ENCODE measurements at regions not wholly inside any gene's neighbourhood (a gene's known extent, or its start where the extent isn't known, plus 50 kb on each side); places are given as distances from the start of the nearest gene placed in this dataset.
A peak's percentile ranks its signal among the peaks of the same experiment; 100 is the strongest.

GRCh38 chr10:131660427-131660826, 240.4 kb upstream of the PPP2R2D start:
- Histone ChIP-seq H3K36me3 (ENCODE audit: control insufficient read depth, insufficient read depth, low read length) (no peaks in the 10 kb centered on the region), H3K9me3 (ENCODE audit: control insufficient read depth, insufficient read depth, low read length) (peaks cover 7% of the 10 kb centered on the region), H3K27me3 (ENCODE audit: control insufficient read depth, insufficient read depth, low read length) (no peaks in the 10 kb centered on the region), H3K27ac (ENCODE audit: low read depth, low read length) (no peak overlapping the region), H3K4me1 (ENCODE audit: control insufficient read depth, insufficient read depth, low read length) (peaks cover under 1% of the 10 kb centered on the region), H3K4me3 (ENCODE audit: low read depth, low read length) (no peak overlapping the region)
- 98% methylated on average over 9 of the region's 9 CpGs for WGBS (ENCODE audit: insufficient coverage)
- no peak for DNase-seq (ENCODE audit: low read depth in 4 of 6, low spot score in 6 of 6)

- DNase-seq (ENCODE audit: low read depth in 4 of 6, low spot score in 6 of 6), result no peak
- H3K27me3 ChIP-seq (ENCODE audit: control insufficient read depth, insufficient read depth, low read length), result no peaks in the 10 kb centered on the region
- WGBS (ENCODE audit: insufficient coverage), result 75% methylated on average over 10 of the region's 10 CpGs
Observed at GRCh38 chr10:131662851-131663250, 238.0 kb upstream of the PPP2R2D start.

GRCh38 chr10:131663351-131663750, 237.5 kb upstream of the PPP2R2D start:
- Histone ChIP-seq H3K4me3 (ENCODE audit: low read depth, low read length) (no peak overlapping the region), H3K27ac (ENCODE audit: low read depth, low read length) (no peak overlapping the region), H3K9me3 (ENCODE audit: control insufficient read depth, insufficient read depth, low read length) (peaks cover 7% of the 10 kb centered on the region), H3K36me3 (ENCODE audit: control insufficient read depth, insufficient read depth, low read length) (no peaks in the 10 kb centered on the region), H3K27me3 (ENCODE audit: control insufficient read depth, insufficient read depth, low read length) (no peaks in the 10 kb centered on the region), H3K4me1 (ENCODE audit: control insufficient read depth, insufficient read depth, low read length) (no peaks in the 10 kb centered on the region)
- peak in 1 of 6 donors; percentile 57 for DNase-seq (ENCODE audit: low read depth in 4 of 6, low spot score in 6 of 6)
- WGBS (ENCODE audit: insufficient coverage), result 70% methylated on average over 4 of the region's 4 CpGs

More at GRCh38 chr10:131662851-131663250, 238.0 kb upstream of the PPP2R2D start:
- Histone ChIP-seq H3K36me3 (ENCODE audit: control insufficient read depth, insufficient read depth, low read length) (no peaks in the 10 kb centered on the region), H3K27ac (ENCODE audit: low read depth, low read length) (no peak overlapping the region), H3K4me3 (ENCODE audit: low read depth, low read length) (no peak overlapping the region), H3K4me1 (ENCODE audit: control insufficient read depth, insufficient read depth, low read length) (no peaks in the 10 kb centered on the region), H3K9me3 (ENCODE audit: control insufficient read depth, insufficient read depth, low read length) (peaks cover 7% of the 10 kb centered on the region)

- H3K27ac ChIP-seq (ENCODE audit: low read depth, low read length), result no peak overlapping the region
- H3K27me3 ChIP-seq (ENCODE audit: control insufficient read depth, insufficient read depth, low read length), result no peaks in the 10 kb centered on the region
- H3K36me3 ChIP-seq (ENCODE audit: control insufficient read depth, insufficient read depth, low read length), result no peaks in the 10 kb centered on the region
- no peaks in the 10 kb centered on the region for H3K4me1 ChIP-seq (ENCODE audit: control insufficient read depth, insufficient read depth, low read length)
- no peak overlapping the region for H3K4me3 ChIP-seq (ENCODE audit: low read depth, low read length)
- no peak for DNase-seq (ENCODE audit: low read depth in 4 of 6, low spot score in 6 of 6)
- peaks cover 2% of the 10 kb centered on the region for H3K9me3 ChIP-seq (ENCODE audit: control insufficient read depth, insufficient read depth, low read length)
- 100% methylated on average over 2 of the region's 3 CpGs for WGBS (ENCODE audit: insufficient coverage)
Observed at GRCh38 chr10:131666091-131666490, 234.7 kb upstream of the PPP2R2D start.

- WGBS (ENCODE audit: insufficient coverage), result 100% methylated on average over 3 of the region's 4 CpGs
- Histone ChIP-seq H3K4me3 (ENCODE audit: low read depth, low read length) (no peak overlapping the region), H3K27ac (ENCODE audit: low read depth, low read length) (no peak overlapping the region), H3K36me3 (ENCODE audit: control insufficient read depth, insufficient read depth, low read length) (no peaks in the 10 kb centered on the region), H3K9me3 (ENCODE audit: control insufficient read depth, insufficient read depth, low read length) (peaks cover 2% of the 10 kb centered on the region), H3K27me3 (ENCODE audit: control insufficient read depth, insufficient read depth, low read length) (no peaks in the 10 kb centered on the region), H3K4me1 (ENCODE audit: control insufficient read depth, insufficient read depth, low read length) (no peaks in the 10 kb centered on the region)
- no peak for DNase-seq (ENCODE audit: low read depth in 4 of 6, low spot score in 6 of 6)
Observed at GRCh38 chr10:131667047-131667446, 233.8 kb upstream of the PPP2R2D start.

GRCh38 chr10:131667561-131667960, 233.2 kb upstream of the PPP2R2D start:
- WGBS (ENCODE audit: insufficient coverage), result 59% methylated on average over 2 of the region's 7 CpGs
- Histone ChIP-seq H3K9me3 (ENCODE audit: control insufficient read depth, insufficient read depth, low read length) (peaks cover 5% of the 10 kb centered on the region), H3K27me3 (ENCODE audit: control insufficient read depth, insufficient read depth, low read length) (no peaks in the 10 kb centered on the region), H3K4me3 (ENCODE audit: low read depth, low read length) (no peak overlapping the region), H3K4me1 (ENCODE audit: control insufficient read depth, insufficient read depth, low read length) (no peaks in the 10 kb centered on the region), H3K36me3 (ENCODE audit: control insufficient read depth, insufficient read depth, low read length) (no peaks in the 10 kb centered on the region), H3K27ac (ENCODE audit: low read depth, low read length) (no peak overlapping the region)
- DNase-seq (ENCODE audit: low read depth in 4 of 6, low spot score in 6 of 6), result no peak

GRCh38 chr10:131668903-131669302, 231.9 kb upstream of the PPP2R2D start:
- no peak overlapping the region for H3K4me3 ChIP-seq (ENCODE audit: low read depth, low read length)
- H3K27ac ChIP-seq (ENCODE audit: low read depth, low read length), result no peak overlapping the region
- no peaks in the 10 kb centered on the region for H3K27me3 ChIP-seq (ENCODE audit: control insufficient read depth, insufficient read depth, low read length)
- H3K9me3 ChIP-seq (ENCODE audit: control insufficient read depth, insufficient read depth, low read length), result peaks cover 8% of the 10 kb centered on the region
- no peaks in the 10 kb centered on the region for H3K4me1 ChIP-seq (ENCODE audit: control insufficient read depth, insufficient read depth, low read length)
- 68% methylated on average over 6 of the region's 7 CpGs for WGBS (ENCODE audit: insufficient coverage)
- H3K36me3 ChIP-seq (ENCODE audit: control insufficient read depth, insufficient read depth, low read length), result no peaks in the 10 kb centered on the region
- no peak for DNase-seq (ENCODE audit: low read depth in 4 of 6, low spot score in 6 of 6)

- Histone ChIP-seq H3K9me3 (ENCODE audit: control insufficient read depth, insufficient read depth, low read length) (peaks cover 7% of the 10 kb centered on the region), H3K27me3 (ENCODE audit: control insufficient read depth, insufficient read depth, low read length) (no peaks in the 10 kb centered on the region), H3K36me3 (ENCODE audit: control insufficient read depth, insufficient read depth, low read length) (no peaks in the 10 kb centered on the region), H3K4me1 (ENCODE audit: control insufficient read depth, insufficient read depth, low read length) (no peaks in the 10 kb centered on the region), H3K27ac (ENCODE audit: low read depth, low read length) (no peak overlapping the region), H3K4me3 (ENCODE audit: low read depth, low read length) (no peak overlapping the region)
- whole genome bisulfite sequencing (ENCODE audit: insufficient coverage), result 94% methylated on average over 1 of the region's 1 CpG
- DNase-seq (ENCODE audit: low read depth in 4 of 6, low spot score in 6 of 6), result no peak
Observed at GRCh38 chr10:131669838-131670237, 231.0 kb upstream of the PPP2R2D start.

GRCh38 chr10:131670341-131670740, 230.5 kb upstream of the PPP2R2D start:
- no peaks in the 10 kb centered on the region for H3K27me3 ChIP-seq (ENCODE audit: control insufficient read depth, insufficient read depth, low read length)
- H3K9me3 ChIP-seq (ENCODE audit: control insufficient read depth, insufficient read depth, low read length), result peaks cover 7% of the 10 kb centered on the region
- no peaks in the 10 kb centered on the region for H3K36me3 ChIP-seq (ENCODE audit: control insufficient read depth, insufficient read depth, low read length)
- 82% methylated on average over 3 of the region's 5 CpGs for WGBS (ENCODE audit: insufficient coverage)
- DNase-seq (ENCODE audit: low read depth in 4 of 6, low spot score in 6 of 6), result no peak
- no peak overlapping the region for H3K27ac ChIP-seq (ENCODE audit: low read depth, low read length)
- H3K4me1 ChIP-seq (ENCODE audit: control insufficient read depth, insufficient read depth, low read length), result no peaks in the 10 kb centered on the region
- H3K4me3 ChIP-seq (ENCODE audit: low read depth, low read length), result no peak overlapping the region

GRCh38 chr10:131673396-131673795, 227.4 kb upstream of the PPP2R2D start:
- 100% methylated on average over 1 of the region's 7 CpGs for WGBS (ENCODE audit: insufficient coverage)
- H3K4me1 ChIP-seq (ENCODE audit: control insufficient read depth, insufficient read depth, low read length), result peaks cover 18% of the 10 kb centered on the region
- no peak overlapping the region for H3K4me3 ChIP-seq (ENCODE audit: low read depth, low read length)
- H3K27me3 ChIP-seq (ENCODE audit: control insufficient read depth, insufficient read depth, low read length), result peaks cover 4% of the 10 kb centered on the region
- H3K36me3 ChIP-seq (ENCODE audit: control insufficient read depth, insufficient read depth, low read length), result no peaks in the 10 kb centered on the region
- DNase-seq (ENCODE audit: low read depth in 4 of 6, low spot score in 6 of 6), result no peak
- H3K9me3 ChIP-seq (ENCODE audit: control insufficient read depth, insufficient read depth, low read length), result peaks cover 7% of the 10 kb centered on the region
- no peak overlapping the region for H3K27ac ChIP-seq (ENCODE audit: low read depth, low read length)
